ENCODE measurements at regions not wholly inside any gene's neighbourhood (a gene's known extent, or its start where the extent isn't known, plus 50 kb on each side); places are given as distances from the start of the nearest gene placed in this dataset.

DNA sequence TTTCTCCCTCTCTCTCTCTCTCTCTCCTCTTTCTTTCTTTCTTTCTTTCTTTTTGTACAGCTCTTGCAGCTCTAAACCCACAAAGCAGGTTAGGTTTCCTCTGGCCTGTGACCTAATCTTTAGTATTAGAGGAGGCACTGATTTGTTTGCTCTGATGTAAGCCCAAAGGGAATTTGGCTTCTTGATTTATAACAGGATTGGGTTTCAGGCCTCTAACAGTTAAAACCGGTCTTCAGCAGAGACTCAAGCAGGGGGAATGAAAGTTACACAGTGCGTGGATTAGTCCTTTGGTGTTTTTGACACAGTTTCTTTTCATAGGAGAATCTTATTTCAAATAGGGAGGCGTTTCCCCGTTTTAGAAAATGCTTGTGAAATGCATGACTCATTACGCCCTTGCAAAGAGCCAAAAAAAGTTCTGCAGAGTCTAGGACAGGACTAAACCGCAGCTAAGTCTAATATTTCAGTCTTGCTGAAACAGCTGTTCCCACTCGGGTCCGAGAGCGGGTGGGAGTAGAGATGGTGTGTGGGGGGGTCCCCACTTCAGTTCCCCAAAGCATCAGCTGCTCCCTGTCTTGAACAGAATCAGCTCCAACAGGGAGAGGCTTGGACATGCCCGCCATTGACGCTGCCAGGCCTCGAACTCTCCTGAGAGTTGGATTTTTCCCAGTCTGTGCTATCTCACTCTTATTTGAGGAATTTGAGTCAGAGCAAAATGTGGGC, 296.5 kb upstream of the PITRM1 start:
- no peak for TF ChIP-seq EZH2 (IDR thresholded peaks at IDR 0.05; ENCODE audit: borderline replicate concordance, low read depth, low read length, poor library complexity, severe bottlenecking)
- TF ChIP-seq, protein P1, sequence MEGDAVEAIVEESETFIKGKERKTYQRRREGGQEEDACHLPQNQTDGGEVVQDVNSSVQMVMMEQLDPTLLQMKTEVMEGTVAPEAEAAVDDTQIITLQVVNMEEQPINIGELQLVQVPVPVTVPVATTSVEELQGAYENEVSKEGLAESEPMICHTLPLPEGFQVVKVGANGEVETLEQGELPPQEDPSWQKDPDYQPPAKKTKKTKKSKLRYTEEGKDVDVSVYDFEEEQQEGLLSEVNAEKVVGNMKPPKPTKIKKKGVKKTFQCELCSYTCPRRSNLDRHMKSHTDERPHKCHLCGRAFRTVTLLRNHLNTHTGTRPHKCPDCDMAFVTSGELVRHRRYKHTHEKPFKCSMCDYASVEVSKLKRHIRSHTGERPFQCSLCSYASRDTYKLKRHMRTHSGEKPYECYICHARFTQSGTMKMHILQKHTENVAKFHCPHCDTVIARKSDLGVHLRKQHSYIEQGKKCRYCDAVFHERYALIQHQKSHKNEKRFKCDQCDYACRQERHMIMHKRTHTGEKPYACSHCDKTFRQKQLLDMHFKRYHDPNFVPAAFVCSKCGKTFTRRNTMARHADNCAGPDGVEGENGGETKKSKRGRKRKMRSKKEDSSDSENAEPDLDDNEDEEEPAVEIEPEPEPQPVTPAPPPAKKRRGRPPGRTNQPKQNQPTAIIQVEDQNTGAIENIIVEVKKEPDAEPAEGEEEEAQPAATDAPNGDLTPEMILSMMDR (conservative IDR thresholded peaks at IDR 0.05; ENCODE audit: low read depth, low read length), result no peak
- Histone ChIP-seq H3K27ac (ENCODE audit: low read depth, low read length, poor library complexity, severe bottlenecking) (peak overlapping the region; percentile 66), H3K36me3 (ENCODE audit: insufficient read depth, low read length, poor library complexity, severe bottlenecking) (no peaks in the 10 kb centered on the region), H3K27me3 (replicated peaks; ENCODE audit: insufficient read depth, low read depth, low read length, poor library complexity) (no peaks in the 10 kb centered on the region), H3K4me1 (ENCODE audit: insufficient read depth, low read length, poor library complexity, severe bottlenecking) (peaks cover 51% of the 10 kb centered on the region), H3K4me3 (ENCODE audit: low read depth, low read length, poor library complexity, severe bottlenecking) (no peak overlapping the region), H3K9me3 (ENCODE audit: low read depth, low read length, poor library complexity, severe bottlenecking) (no peaks in the 10 kb centered on the region)
- peak; percentile 71 for DNase-seq (ENCODE audit: low spot score)
- POLR2A ChIA-PET (ENCODE audit: low non-redundant PET), result no interaction called here
- no TSS peak for BruUV-seq (replicated peaks)
- CTCF ChIA-PET, result no interaction called here
- intact Hi-C loops (cut with micrococcal nuclease; ENCODE audit: unreplicated experiment), result no loop called here

DNA sequence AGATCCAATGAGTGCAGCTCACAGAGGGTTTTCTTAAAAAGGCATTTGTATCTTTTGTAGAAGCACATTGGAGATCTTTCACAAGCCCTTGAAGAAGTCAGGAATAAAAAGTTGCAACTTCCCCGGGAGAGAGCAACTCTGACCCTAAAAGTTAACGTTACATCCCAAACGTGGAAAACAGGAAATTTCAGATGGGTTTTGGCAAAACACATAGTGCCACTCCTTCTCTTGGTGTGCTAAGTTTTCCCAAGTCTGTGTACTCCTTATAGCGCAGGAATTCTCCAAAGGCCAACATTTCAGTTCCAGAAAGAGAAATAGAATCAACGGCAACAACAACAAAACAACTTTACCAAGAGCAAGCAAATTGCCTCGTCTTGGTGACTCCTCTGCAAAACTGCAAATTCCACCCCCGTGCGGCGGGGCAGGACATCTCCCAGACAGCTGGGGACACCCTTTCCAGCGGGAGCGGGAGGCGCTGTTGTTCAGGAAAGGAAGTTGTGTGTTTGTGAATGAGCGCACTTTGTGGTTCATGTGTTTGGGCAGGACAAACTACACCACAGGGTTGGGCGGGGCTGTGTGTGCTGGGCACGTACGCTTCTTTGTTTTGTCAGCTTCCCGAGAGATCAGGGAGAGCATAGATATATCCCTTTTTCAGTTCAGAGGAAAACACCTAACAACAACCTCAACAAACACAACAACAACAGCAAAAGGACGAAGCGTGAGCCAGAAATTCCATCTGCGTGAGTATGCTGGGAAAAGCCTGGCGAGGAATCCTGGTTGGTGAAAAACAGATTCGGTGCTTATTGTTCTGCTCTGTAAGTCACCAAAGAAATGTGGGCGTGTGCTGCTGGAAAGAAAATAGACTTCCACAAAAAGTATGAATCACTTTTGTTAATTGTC, 294.7 kb upstream of the PITRM1 start:
- Histone ChIP-seq H3K27me3 (replicated peaks; ENCODE audit: insufficient read depth, low read depth, low read length, poor library complexity) (no peaks in the 10 kb centered on the region), H3K36me3 (ENCODE audit: insufficient read depth, low read length, poor library complexity, severe bottlenecking) (no peaks in the 10 kb centered on the region), H3K4me1 (ENCODE audit: insufficient read depth, low read length, poor library complexity, severe bottlenecking) (peaks cover 41% of the 10 kb centered on the region), H3K9me3 (ENCODE audit: low read depth, low read length, poor library complexity, severe bottlenecking) (no peaks in the 10 kb centered on the region), H3K4me3 (ENCODE audit: low read depth, low read length, poor library complexity, severe bottlenecking) (no peak overlapping the region), H3K27ac (ENCODE audit: low read depth, low read length, poor library complexity, severe bottlenecking) (peak overlapping the region; percentile 66)
- intact Hi-C loops (cut with micrococcal nuclease; ENCODE audit: unreplicated experiment), result no loop called here
- peak; percentile 41 for DNase-seq (ENCODE audit: low spot score)
- TF ChIP-seq, protein P1 (conservative IDR thresholded peaks at IDR 0.05; ENCODE audit: low read depth, low read length), result no peak
- TF ChIP-seq EZH2 (IDR thresholded peaks at IDR 0.05; ENCODE audit: borderline replicate concordance, low read depth, low read length, poor library complexity, severe bottlenecking), result no peak
- no TSS peak for BruUV-seq (replicated peaks)
- CTCF ChIA-PET, result no interaction called here
- POLR2A ChIA-PET (ENCODE audit: low non-redundant PET), result interaction anchor here (0.7 kb wide), 1 partner anchor 291 kb away, joined by 4 read pairs; no protein-coding TSS in a partner anchor

DNA sequence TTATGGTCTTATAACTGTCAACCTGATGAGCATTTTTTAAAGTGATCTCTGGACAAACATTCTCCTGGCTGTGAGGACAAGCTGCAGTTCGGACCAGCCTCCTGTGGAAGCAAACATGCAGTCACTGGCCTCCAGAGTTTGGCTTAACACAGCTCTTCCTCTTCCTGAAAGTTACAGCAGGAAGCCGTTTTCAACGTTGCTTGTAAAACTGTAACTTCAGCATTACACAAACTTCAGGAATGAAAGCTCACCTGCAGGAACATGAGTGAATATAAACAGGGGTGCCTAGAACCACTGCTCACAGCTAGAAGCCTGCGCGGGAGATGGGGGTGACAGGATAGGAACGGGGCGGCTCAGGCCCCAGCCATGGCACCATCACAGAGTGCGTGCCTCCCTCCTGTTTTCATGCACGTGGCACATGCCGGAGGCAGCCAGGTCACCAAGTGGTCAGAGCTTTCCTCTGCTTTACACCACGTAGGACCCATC, 292.9 kb upstream of the PITRM1 start:
- DNase-seq (ENCODE audit: low spot score), result no peak
- Histone ChIP-seq H3K27me3 (replicated peaks; ENCODE audit: insufficient read depth, low read depth, low read length, poor library complexity) (no peaks in the 10 kb centered on the region), H3K9me3 (ENCODE audit: low read depth, low read length, poor library complexity, severe bottlenecking) (no peaks in the 10 kb centered on the region), H3K27ac (ENCODE audit: low read depth, low read length, poor library complexity, severe bottlenecking) (no peak overlapping the region), H3K36me3 (ENCODE audit: insufficient read depth, low read length, poor library complexity, severe bottlenecking) (no peaks in the 10 kb centered on the region), H3K4me1 (ENCODE audit: insufficient read depth, low read length, poor library complexity, severe bottlenecking) (peaks cover 37% of the 10 kb centered on the region), H3K4me3 (ENCODE audit: low read depth, low read length, poor library complexity, severe bottlenecking) (no peak overlapping the region)
- ChIA-PET CTCF (no interaction called here), POLR2A (ENCODE audit: low non-redundant PET) (no interaction called here)
- TF ChIP-seq EZH2 (IDR thresholded peaks at IDR 0.05; ENCODE audit: borderline replicate concordance, low read depth, low read length, poor library complexity, severe bottlenecking), result no peak
- TF ChIP-seq, protein P1 (conservative IDR thresholded peaks at IDR 0.05; ENCODE audit: low read depth, low read length), result no peak
- BruUV-seq (replicated peaks), result no TSS peak
- intact Hi-C loops (cut with micrococcal nuclease; ENCODE audit: unreplicated experiment), result no loop called here

All from A673 (cell line).